Prostate gland (tissue), 2 donors: ENCODE measurements at regions not wholly inside any gene's neighbourhood (a gene's known extent, or its start where the extent isn't known, plus 50 kb on each side); places are given as distances from the start of the nearest gene placed in this dataset.

Experiments
- DNase-seq: peaks from one replicate; pipeline ENCODE4 v3.0.0-alpha.2; 2019; ENCODE audit warnings: low spot score
- H3K27ac ChIP-seq, 2 donors: fragments of 200-600 bp; sonication (generic); 2 replicates each; pipeline ENCODE4 v1.5.1; 2017 to 2019
- H3K27me3 ChIP-seq: fragments of 200-600 bp; sonication (generic); replicated peaks from 2 replicates; pipeline ENCODE4 v1.5.1; 2019; ENCODE audit not compliant: insufficient read depth
- H3K36me3 ChIP-seq, 2 donors: fragments of 200-600 bp; sonication (generic); 1 replicate in 1 of 2; 2 replicates in 1 of 2; pipeline versions ENCODE4 v1.5.1 to v1.8.1; 2017 to 2019
- H3K4me1 ChIP-seq: fragments of 200-600 bp; sonication (generic); replicated peaks from 2 replicates; pipeline ENCODE4 v1.5.1; 2019
- H3K4me3 ChIP-seq, 2 donors: fragments of 200-600 bp; sonication (generic); 2 replicates each; pipeline ENCODE4 v1.5.1; 2017 to 2019
- H3K9me3 ChIP-seq: fragments of 200-600 bp; sonication (generic); 2 replicates; pipeline ENCODE4 v1.5.1; 2017
- CTCF ChIP-seq, 4 experiments: fragments of 200-600 bp in 2 of 4; fragments of 450-650 bp in 2 of 4; sonication (generic) in 2 of 4; IDR thresholded peaks; 1 replicate in 3 of 4; 2 replicates in 1 of 4; pipeline ENCODE4 v1.5.1; 2016 to 2019; ENCODE audit warnings: antibody characterized with exemption in 4 of 4, mild to moderate bottlenecking in 2 of 4, moderate library complexity in 2 of 4
- POLR2A ChIP-seq: fragments of 450-650 bp; IDR thresholded peaks from one replicate; pipeline ENCODE4 v1.6.1; 2016; ENCODE audit warnings: antibody characterized with exemption, mild to moderate bottlenecking
- POLR2AphosphoS5 ChIP-seq: sonication (generic); formaldehyde crosslinking; IDR thresholded peaks from one replicate; pipeline ENCODE4 v1.6.1; 2017; ENCODE audit warnings: antibody characterized with exemption
- WGBS: methylation state at CpG from one replicate; pipeline ENCODE4 v1.1.5; 2018; 5-methylcytosine and 5-hydroxymethylcytosine counted together
- intact Hi-C: fragments of 100-400 bp; cut with DNase I; formaldehyde crosslinking; loops from one replicate; pipeline ENCODE4 v1.14.2; 2022

DNA sequence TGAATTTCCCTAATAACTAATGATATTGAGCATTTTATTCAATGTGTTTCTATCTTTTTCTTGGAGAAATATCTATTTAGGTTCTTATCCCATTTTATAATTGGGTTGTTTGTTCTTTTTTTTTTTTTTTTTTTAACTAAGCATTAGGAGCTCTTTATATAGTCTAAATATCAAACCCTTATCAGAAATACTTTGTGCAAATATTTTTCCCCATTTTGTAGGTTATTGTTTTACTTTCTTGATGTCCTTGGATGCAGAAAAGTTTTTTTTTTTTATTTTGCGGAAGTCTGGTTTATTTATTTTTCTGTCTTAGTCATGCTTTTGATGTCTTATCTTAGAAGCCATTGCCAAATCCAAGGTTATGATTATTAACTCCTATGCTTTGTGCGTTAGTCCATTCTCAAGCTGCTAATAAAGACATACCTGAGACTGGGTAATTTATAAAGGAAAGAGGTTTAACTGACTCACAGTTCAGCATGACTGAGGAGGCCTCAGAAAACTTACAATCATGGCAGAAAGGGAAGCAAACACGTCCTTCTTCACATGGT is 434.3 kb upstream of the TBX3 start:
- Histone ChIP-seq H3K36me3 (no peaks in the 10 kb centered on the region), H3K27me3 (no peaks in the 10 kb centered on the region), H3K9me3 (no peaks in the 10 kb centered on the region), H3K27ac (no peak overlapping the region), H3K4me3 (no peak overlapping the region), H3K4me1 (no peaks in the 10 kb centered on the region)
- TF ChIP-seq POLR2A (no peak), POLR2AphosphoS5 (no peak), CTCF (IDR thresholded peaks at IDR 0.05) (no peak)
- WGBS, result 87% methylated on average over 3 of the region's 3 CpGs
- intact Hi-C loops, result no loop called here
- DNase-seq, result no peak

DNA sequence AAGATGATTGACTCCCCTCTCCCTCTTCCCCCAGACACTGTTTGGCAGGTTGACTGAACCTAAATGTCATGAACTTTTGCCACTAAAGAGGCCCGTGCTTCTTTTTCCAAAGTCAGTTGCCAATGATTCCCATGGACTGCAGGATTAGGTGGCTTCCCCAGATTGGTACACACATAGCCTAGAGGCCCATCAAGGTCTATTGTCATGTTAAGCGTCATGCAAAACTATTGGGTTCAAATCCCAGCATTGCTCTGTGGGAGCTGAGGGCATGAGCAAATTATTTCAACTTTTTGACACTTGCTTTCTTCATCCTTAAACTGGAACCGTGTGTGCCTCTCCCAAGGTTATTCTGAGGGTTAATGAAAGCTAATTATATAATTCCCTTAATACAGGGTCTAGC is 430.2 kb upstream of the TBX3 start:
- H3K27ac ChIP-seq, result no peak overlapping the region
- no peaks in the 10 kb centered on the region for H3K4me1 ChIP-seq
- H3K9me3 ChIP-seq, result no peaks in the 10 kb centered on the region
- DNase-seq, result no peak
- no peaks in the 10 kb centered on the region for H3K27me3 ChIP-seq
- TF ChIP-seq POLR2AphosphoS5 (no peak), POLR2A (no peak), CTCF (IDR thresholded peaks at IDR 0.05) (no peak)
- no peak overlapping the region for H3K4me3 ChIP-seq
- intact Hi-C loops, result no loop called here
- 96% methylated on average over 3 of the region's 3 CpGs for WGBS
- no peaks in the 10 kb centered on the region for H3K36me3 ChIP-seq

GRCh38 chr12:115109863-115110262 is 425.9 kb upstream of the TBX3 start:
- 95% methylated on average over 3 of the region's 3 CpGs for WGBS
- Histone ChIP-seq H3K36me3 (no peaks in the 10 kb centered on the region), H3K4me3 (no peak overlapping the region), H3K9me3 (no peaks in the 10 kb centered on the region), H3K4me1 (no peaks in the 10 kb centered on the region), H3K27me3 (no peaks in the 10 kb centered on the region), H3K27ac (no peak overlapping the region)
- intact Hi-C loops, result no loop called here
- no peak for TF ChIP-seq CTCF (IDR thresholded peaks at IDR 0.05)
- no peak for TF ChIP-seq POLR2AphosphoS5
- no peak for TF ChIP-seq POLR2A
- DNase-seq, result no peak

- TF ChIP-seq POLR2A, result no peak
- no peak for TF ChIP-seq CTCF (IDR thresholded peaks at IDR 0.05)
- no peak for TF ChIP-seq POLR2AphosphoS5
- no peak for DNase-seq
- Histone ChIP-seq H3K4me1 (no peaks in the 10 kb centered on the region), H3K4me3 (no peak overlapping the region), H3K9me3 (no peaks in the 10 kb centered on the region), H3K27ac (no peak overlapping the region), H3K27me3 (no peaks in the 10 kb centered on the region), H3K36me3 (no peaks in the 10 kb centered on the region)
- intact Hi-C loops, result no loop called here
- 83% methylated on average over 3 of the region's 3 CpGs for WGBS
These were observed 424.4 kb upstream of the TBX3 start for GRCh38 chr12:115108129-115109100.
